Kidney capillary endothelial cell (primary cell): ENCODE measurements at regions not wholly inside any gene's neighbourhood (a gene's known extent, or its start where the extent isn't known, plus 50 kb on each side); places are given as distances from the start of the nearest gene placed in this dataset.
"Not testable (repeated sequence)": the region's sequence is repeated elsewhere in the genome, so short reads cannot be mapped to it uniquely, and the experiment has no call there.

Experiments
- DNase-seq: peaks from one replicate; pipeline ENCODE4 v3.0.0-alpha.2; 2018; ENCODE audit warnings: low spot score

DNA sequence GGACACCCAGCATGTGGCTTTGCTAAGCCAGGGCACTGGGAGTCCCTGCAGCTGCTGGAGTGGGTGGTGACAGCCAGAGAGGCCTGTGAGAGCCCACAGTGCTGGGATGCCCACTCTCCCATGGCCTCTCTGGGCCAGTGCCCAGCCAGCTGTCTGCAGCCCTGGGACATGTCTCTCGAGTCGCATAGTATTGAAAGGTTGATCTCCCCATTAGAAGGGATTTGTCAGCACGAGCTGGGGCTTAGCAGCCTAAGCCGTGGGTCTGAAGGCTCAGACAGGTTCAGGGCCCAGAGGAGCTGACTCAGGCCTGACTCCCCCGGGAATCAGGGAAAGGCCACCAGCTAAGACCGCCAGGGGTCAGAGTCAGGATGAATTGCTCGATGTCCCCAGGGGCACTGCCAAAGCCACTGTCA lies 53.5 kb downstream of the FOXD2 start:
- no peak for DNase-seq

DNA sequence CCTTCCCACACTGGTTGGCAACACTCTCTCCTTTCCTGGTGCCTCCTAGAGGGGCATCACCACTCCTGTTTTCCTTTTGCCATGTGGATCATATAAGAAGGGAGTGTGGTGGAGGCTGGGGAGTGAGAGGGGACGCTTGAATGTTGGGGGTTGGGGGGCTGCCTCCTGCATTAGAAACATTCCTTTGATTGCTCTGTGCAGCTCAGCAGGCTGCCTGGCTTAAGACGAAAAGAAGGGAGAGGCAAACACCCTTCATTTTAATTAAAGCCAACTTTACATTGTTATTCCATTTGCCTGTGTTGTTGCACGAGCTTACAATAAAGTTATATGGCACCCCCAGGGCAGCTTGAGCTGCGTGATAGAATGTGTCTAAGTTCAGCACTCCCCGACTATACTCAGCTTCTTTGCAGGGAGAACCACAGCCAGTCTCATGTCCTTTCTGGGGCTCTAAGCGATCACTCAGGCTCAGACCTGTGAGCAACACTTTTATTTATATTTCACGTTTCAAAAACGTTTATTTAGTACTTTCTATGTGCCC lies 57.4 kb downstream of the FOXD2 start:
- no peak for DNase-seq

DNA sequence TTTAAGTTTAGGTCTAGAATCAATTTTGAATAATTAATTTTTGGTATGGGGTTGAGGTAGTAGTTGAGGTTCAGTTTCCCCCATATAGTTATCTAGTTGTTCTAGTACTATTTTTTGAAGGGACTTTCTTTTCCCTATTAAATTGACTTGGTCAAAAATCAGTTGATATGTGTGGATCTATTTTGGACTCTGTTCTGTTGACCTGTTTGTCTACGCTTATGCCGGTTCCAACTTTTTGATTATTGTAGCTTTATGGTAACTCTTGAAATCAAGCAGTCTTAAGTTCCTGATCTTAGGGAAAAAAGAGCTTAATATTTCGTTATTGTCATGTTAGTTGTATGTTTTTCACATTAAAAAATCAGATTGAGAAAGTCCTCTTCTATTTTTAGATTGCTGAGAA lies 60.7 kb downstream of the FOXD2 start:
- no peak for DNase-seq

DNA sequence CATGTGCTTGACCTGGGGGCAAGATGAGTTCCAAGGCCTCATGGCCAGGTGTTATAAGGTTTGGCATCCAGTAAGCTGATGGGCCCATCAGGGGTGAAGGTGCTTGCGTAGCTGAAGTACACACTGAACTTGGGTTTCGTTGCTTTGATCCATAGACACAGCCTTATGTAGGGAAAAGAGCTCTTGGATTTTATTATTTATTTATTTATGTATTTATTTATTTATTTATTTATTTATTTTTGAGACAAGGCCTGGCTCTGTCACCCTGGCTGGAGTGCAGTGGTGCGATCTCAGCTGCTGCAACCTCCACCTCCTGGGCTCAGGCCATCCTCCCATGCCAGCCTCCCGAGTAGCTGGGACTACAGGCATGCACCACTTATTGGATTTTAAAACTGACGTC lies 63.2 kb downstream of the FOXD2 start:
- DNase-seq: no peak

DNA sequence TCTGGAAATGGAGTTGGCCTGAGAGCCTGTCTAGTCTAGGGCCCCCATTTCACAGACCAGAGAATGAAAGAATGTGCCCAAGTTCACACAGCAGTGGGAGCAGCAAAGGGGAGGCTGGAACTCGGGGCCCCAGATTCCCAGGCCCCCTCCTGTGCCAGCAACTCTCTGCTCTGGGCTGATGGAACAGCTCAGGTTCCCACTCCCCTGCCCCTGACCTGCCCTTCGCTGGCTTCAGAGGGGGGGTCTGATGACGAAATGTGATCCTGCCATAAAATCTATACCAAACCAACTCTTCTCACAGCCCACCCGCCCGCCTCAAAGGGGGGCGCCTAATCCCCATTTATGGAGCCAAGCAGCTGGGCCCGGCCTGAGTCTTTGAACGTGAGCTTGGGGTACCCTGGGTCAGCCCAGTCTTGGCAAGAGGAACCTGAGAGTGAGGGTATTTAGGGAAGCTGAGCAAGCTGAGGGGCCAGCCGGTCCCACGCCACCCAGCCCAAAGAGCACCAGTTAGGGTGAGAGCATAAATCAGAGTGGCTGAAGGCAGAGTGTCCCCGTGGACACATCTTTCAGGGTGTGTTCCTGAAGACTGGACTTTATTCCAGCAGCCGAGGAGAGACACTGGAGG lies 65.0 kb downstream of the FOXD2 start:
- DNase-seq: no peak

DNA sequence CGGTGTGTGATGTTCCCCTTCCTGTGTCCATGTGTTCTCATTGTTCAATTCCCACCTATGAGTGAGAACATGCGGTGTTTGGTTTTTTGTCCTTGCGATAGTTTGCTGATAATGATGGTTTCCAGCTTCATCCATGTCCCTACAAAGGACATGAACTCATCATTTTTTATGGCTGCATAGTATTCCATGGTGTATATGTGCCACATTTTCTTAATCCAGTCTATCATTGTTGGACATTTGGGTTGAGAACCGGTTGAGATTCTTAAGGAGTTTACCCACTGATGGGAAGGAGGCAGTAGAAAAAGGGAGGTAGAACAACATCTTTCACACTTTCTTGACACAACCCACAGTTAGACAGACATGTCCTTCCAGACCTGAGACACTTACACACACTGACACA lies 67.0 kb downstream of the FOXD2 start:
- DNase-seq: not testable (repeated sequence)

DNA sequence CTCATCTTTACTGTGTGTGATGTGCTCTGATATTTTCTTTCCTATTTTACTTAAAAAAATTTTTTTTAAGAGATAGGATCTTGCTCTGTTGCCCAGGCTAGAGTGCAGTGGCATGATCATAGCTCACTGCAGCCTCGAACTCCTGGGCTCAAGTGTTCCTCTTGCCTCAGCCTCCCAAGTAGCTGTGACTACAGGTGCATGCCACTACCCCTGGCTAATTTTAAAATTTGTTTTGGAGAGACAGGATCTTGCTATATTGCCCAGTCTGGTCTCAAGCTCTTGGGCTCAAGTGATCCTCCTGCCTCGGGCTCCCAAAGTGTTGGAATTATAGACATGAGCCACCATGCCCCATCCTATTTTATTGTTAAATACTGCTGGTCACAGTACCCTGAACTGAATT lies 67.4 kb downstream of the FOXD2 start:
- no peak for DNase-seq

DNA sequence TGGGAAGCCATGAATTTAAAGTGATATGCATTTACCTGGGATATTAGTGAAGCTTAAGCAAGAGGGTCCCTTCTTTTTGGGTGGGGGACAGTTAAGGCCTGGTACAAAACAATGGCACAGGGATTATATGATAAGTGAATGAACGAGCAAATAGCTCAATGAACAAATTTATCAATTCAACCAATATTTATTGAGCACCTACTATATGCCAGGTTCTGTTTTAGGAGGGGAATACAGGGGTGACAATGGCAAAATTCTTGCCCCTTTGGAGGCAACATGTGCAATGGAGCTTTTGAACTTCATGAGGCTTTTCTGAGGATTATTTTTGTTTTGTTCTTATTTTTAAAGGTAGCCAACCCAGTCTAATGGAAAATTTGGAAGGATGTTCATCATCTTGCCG lies 68.2 kb downstream of the FOXD2 start:
- no peak for DNase-seq

DNA sequence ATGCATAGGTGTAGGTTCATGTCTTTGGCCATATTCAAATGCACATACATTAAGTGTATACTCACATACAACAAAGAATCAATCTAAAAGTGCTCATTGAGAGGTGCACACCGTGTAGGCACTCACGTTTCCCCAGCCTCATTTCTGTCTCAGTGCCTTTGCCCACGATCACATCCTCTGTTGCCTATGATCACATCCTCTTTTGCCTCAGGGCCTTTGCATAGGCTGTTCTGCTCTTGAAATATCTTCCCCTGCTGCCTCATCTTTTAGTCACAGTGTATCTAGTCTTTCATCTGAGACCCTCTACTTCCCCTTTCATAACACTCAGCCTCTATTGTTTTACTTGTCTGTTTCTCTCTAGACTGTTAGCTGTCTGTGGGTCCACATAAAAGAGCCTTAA lies 69.3 kb downstream of the FOXD2 start:
- DNase-seq: no peak

DNA sequence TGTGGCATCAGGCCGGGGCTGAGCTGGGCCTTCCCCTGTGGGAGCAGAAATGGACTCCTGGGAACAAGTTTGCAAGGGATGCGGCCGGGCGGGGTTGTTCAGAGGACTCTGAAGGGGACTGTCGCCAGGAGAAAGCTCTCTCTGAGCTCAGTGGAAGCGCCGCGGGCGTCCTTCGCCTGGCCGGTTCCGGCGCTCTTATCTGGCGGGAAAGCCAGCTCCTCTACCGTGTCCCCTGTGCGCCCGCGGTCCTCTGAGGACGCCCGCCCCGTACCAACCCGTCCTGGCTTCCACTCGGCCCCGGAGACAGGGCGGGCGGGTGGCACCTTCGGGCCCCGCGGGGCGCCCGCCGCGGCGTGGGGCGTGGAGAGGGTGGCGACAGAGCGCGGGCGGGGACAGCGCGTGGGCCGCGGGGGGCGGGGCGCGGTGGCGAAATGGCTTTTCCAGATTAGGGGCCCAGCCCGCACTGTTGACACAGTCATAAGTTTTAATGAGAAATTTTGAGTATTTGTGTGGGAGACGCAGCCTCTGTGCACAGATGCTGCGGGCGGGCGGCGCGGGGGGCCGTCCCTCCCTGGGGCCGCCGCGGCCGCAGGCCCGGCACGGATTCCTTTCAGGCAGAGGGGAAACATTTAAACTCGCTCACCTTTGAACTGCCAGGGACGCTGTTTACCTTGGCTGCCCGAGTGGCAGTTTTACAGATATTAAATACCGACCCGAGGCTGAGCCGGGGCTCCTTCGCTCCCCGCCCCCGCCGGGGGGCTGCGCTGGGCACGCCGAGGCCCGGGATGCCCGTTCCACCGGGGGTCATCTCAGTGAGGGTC lies 70.2 kb downstream of the FOXD2 start:
- no peak for DNase-seq

DNA sequence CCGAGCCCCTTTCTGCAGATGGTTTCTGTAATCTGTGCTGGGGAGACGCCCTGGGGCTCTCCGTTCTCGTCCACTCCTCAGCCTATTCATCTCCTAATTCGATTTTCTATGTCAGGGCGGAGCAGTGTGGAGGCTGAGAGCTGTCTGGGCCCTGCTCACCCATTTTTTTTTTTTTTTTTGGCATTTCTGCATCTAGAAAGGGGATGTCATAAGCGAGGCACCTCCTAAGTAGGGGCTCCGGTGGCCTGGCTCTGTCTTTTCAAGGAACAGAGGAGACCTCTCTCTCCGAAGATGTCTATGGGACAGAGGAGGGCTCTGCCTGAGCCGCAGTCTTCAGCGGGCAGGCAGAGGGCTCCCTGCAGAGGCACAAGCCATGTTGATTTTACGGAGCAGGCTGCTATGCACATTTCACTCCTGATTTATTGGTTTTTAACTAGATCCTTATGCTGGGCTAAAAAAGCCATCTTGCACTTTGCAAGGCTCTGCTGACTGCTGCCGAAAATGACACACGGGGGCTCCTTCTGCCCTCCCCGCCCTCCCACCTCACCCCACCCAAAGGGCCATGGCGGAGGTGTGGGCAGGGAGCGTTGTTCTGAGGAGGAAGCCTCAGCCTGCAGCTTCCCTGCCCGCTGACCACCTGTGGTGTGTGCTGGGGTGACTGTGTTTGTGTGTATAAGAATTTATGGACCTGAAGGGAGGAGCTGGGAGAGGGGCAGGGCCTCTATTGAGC lies 71.0 kb downstream of the FOXD2 start:
- no peak for DNase-seq

DNA sequence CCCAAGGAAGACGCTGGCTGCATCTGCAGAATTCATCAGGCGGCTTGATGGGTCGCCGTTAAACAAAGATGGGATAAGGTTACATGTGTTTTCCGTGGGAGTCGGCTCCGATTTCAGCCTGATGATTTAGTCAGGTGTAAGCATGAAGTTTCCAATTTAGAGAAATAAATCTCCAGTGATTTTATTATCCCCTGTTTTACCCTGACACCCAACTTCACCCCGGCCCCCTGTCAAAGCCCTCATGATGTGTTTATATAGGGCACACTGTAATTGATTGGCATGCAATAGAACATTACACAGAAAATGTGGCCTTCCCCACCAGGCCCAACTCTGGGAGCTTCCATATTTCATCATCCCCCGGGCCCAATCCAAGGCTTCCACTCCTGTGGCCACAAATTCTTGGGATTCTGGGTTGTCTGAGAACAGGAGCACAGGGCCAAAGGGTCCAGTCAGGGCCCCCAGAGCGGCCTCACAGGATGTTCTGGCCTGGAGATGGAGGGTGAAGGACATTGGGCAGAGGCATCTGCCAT lies 72.5 kb downstream of the FOXD2 start:
- DNase-seq: no peak

DNA sequence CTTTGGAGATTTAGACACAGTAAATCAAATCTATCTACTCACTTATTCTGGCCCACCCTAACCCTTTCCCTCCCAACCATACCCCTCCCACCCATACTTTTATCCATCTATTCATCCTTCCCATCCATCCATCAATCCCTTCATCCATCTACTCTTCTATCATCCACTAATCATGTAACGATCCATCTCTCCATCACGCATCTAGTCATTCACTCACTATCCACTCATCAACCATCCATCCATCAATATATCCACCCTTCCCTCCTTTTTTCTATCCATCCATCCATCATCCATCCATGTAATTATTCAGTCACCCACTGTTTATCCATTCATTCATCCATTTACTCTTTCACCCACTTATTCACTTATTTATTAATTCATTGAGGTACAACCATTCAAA lies 74.0 kb downstream of the FOXD2 start:
- DNase-seq: no peak

DNA sequence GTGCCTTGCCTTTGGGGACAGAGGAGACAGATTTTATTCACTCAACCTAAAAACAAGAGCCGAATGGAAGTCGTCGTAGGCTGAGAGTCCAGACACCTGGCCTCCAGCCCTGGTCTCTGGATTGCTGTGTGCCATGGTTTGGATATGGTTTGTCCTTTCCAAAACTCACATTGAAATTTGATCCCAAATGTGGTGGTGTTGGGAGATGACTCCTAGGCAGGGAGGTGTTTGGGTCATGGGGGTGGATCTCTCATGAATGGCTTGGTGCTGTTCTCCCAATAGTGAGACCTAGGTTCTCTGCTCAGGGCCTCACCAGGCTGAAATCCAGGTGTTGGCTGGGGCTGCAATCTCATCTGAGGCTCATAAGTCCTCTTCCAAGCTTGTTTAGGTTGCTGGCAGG lies 75.5 kb downstream of the FOXD2 start:
- no peak for DNase-seq

DNA sequence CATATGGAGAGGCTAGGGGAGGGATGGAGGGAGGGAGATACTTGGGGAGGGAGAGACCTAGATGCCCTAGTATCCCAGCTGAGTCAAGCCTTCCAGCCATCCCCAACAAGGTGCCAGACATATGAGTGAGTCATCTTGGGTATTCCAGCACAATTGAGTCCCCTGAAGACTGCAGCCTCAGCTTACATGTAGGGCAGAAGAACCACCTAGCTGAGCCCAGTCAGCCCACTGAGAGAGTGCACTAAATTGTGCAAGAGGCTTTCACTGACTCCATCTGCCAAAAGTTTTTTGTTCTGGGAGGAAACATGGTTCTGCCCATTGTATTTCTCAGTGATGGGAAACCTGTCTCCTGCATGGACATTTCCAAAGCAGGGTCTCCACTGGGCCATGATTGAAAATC lies 76.4 kb downstream of the FOXD2 start:
- DNase-seq: no peak

DNA sequence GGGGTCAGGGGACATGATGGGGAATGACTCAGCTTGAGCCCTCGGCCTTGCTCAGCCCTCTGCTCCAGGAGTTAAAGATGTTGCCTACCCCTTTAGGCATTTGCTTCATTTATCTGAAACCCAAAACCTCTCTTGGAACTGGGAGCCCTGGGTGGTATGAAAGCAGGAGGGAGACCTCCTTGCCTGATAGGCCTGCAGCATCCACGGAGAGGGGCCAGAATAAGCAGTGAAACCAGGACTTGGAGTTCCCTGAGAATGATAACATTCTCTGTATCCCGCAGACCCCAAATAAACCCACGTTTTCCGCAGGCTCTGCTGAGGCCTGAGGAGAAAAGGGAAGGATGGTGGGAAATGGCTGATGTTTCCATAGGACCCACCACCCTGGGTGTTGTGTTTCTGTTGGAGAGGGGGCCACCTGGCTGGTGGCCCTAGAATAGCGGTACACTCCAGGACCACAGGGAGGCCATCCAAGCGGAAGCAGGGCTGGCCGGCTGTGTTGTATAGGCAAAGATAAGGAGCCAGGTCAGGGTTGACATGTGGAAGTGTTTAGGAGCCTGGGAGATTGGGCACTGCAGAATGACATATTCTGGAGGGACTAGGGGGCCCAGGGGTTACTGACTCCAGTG lies 77.4 kb downstream of the FOXD2 start:
- DNase-seq: no peak

DNA sequence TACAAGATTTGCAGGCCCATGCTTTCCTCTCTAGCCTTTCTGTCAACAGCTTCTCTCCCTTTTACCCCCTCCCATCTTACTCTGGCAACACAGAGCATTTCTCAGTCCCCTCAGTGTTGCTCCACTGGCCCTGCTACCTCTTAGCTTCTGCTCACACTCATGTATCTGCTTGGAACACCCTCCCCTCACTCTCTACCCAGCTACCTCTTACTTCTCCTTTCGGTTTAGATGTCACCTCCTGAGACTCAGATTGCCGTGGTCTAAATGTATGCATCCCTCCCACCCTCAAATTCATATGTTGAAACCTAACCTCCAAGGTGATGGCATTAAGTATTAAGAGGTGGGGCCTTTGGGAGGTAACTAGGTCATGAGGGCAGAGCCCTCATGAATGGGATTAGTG lies 80.1 kb downstream of the FOXD2 start:
- no peak for DNase-seq

DNA sequence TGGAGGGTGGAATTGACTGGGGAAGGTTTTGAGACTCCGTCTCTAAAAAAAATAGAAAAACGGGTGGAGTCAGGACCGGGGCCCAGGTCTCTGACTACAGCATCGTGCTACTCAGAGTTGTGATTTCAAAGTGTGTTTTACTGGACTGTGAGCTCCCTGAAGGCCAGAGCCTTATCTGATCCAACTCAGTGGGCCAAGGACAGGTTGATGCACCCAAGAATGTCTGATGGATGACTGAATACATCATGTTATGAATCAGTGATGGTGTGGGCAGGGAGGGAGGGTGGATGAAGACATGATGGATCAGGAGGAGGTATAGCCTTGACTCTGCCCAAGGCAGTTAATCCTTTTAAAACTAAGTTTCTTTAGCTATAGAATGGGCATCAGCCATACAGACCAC lies 81.6 kb downstream of the FOXD2 start:
- DNase-seq: no peak

DNA sequence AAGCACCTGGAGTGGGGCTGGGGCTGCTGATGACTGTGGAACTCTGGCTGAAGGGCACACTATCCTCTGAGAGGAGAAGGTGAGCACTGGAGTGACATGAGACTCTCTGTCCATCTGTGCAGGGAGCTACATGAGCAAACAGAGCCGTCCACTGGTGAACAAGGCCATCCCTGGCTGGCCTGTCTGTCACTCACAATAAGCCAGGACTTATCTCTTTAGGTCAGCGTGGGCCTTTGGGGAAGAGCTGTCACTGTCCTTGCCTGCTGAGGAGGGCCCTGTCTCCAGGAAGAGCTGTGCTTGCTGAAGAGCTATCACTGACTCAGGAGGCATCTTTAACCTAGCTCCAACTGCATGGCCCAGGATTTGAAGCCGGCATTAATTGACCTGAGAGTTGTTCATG lies 82.1 kb downstream of the FOXD2 start:
- no peak for DNase-seq

DNA sequence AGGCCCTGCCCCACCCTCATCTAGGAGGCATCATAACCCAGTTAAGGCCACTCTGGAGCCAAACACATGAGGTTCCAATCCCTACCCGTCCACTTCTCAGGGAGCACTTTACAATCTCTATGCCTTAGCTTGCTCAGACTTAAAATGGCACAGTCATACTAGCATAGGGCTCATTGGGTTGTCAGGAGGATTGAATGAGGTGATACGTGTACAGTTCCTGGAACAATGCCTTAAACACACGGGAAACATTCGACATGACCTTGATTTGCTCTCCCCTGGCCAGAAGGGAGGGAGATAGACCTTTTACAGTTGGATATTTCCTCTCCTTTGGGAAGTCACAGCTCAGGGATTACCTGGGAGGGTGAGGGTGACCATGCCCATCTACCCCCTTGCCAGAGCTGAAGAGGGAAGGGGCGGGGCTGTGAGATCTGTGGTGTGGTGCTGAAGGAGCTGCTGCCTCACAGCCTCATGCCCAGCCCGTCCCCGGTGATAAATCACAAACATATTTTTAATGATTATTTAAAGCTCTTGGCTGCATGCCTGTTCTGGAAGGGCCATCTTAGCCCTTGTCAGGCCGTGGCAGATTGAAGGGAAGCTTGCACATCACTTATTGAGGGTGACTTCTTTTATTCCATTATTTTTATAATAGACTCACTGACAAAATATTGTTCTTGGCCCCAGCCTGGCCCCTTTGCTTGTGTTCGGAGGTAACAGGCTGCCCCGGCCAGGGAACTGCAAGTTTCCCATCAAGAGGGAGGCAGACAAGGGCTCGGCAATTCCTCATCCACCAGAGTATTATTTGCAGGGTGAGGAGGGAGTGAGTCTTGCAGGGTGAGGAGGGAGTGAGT lies 83.4 kb downstream of the FOXD2 start:
- DNase-seq: no peak
